H9 (cell line): ENCODE measurements at regions not wholly inside any gene's neighbourhood (a gene's known extent, or its start where the extent isn't known, plus 50 kb on each side); places are given as distances from the start of the nearest gene placed in this dataset.

ENCODE experiments used
- DNase-seq: peaks from one replicate; pipeline ENCODE4 v3.0.0-alpha.2; 2017
- H2AFZ ChIP-seq: one replicate; pipeline ENCODE4 v1.6.1; 2013; ENCODE audit warnings: mild to moderate bottlenecking, low read length, control low read depth, moderate library complexity
- H2AK5ac ChIP-seq: 2 replicates; pipeline ENCODE4 v1.6.1; 2013; ENCODE audit warnings: low read length, control low read depth, mixed read lengths; ENCODE audit not compliant: insufficient read length
- H2BK120ac ChIP-seq: one replicate; pipeline ENCODE4 v1.6.1; 2013; ENCODE audit warnings: low read depth, mild to moderate bottlenecking, low read length, control low read depth, inconsistent platforms; ENCODE audit not compliant: poor library complexity, severe bottlenecking
- H2BK12ac ChIP-seq: 2 replicates; pipeline ENCODE4 v1.6.1; 2013; ENCODE audit warnings: low read length, control low read depth, mixed read lengths, low read depth; ENCODE audit not compliant: insufficient read length
- H2BK15ac ChIP-seq: 2 replicates; pipeline ENCODE4 v1.6.1; 2013; ENCODE audit warnings: low read depth, low read length, control low read depth
- H2BK20ac ChIP-seq: one replicate; pipeline ENCODE4 v1.6.1; 2013; ENCODE audit warnings: low read depth, mild to moderate bottlenecking, low read length, control low read depth, inconsistent platforms; ENCODE audit not compliant: poor library complexity, severe bottlenecking
- H2BK5ac ChIP-seq: 2 replicates; pipeline ENCODE4 v1.6.1; 2013; ENCODE audit warnings: low read length, control low read depth, mixed read lengths; ENCODE audit not compliant: insufficient read length
- H3K14ac ChIP-seq: 2 replicates; pipeline ENCODE4 v1.6.1; 2013; ENCODE audit warnings: low read length, control low read depth; ENCODE audit not compliant: insufficient read depth
- H3K18ac ChIP-seq: 2 replicates; pipeline ENCODE4 v1.6.1; 2013; ENCODE audit warnings: low read depth, mild to moderate bottlenecking, mixed read lengths, low read length, control low read depth; ENCODE audit not compliant: insufficient read length
- H3K23ac ChIP-seq: 2 replicates; pipeline ENCODE4 v1.6.1; 2013; ENCODE audit warnings: low read length, control low read depth, mixed read lengths, low read depth; ENCODE audit not compliant: insufficient read length
- H3K23me2 ChIP-seq: 2 replicates; pipeline ENCODE4 v1.6.1; 2013; ENCODE audit warnings: low read depth, mild to moderate bottlenecking, mixed read lengths, low read length, control low read depth; ENCODE audit not compliant: insufficient read length, poor library complexity, severe bottlenecking
- H3K27ac ChIP-seq: 2 replicates; pipeline ENCODE4 v1.5.1; 2013; ENCODE audit warnings: low read length, control low read depth, mixed read lengths, low read depth; ENCODE audit not compliant: insufficient read length
- H3K27me3 ChIP-seq: 2 replicates; pipeline ENCODE4 v1.6.1; 2013; ENCODE audit warnings: low read length, control low read depth, inconsistent platforms; ENCODE audit not compliant: insufficient read depth
- H3K4ac ChIP-seq: 2 replicates; pipeline ENCODE4 v1.6.1; 2013; ENCODE audit warnings: low read depth, mild to moderate bottlenecking, control low read depth, inconsistent platforms, low read length, moderate library complexity
- H3K4me1 ChIP-seq: 2 replicates; pipeline ENCODE4 v1.6.1; 2013; ENCODE audit warnings: low read length, control low read depth, inconsistent platforms; ENCODE audit not compliant: insufficient read depth
- H3K4me2 ChIP-seq: 2 replicates; pipeline ENCODE4 v1.6.1; 2013; ENCODE audit warnings: low read length, control low read depth, mixed read lengths; ENCODE audit not compliant: insufficient read length, insufficient read depth
- H3K56ac ChIP-seq: 2 replicates; pipeline ENCODE4 v1.6.1; 2013; ENCODE audit warnings: low read depth, mild to moderate bottlenecking, mixed read lengths, low read length, control low read depth; ENCODE audit not compliant: insufficient read length
- H3K79me1 ChIP-seq: 2 replicates; pipeline ENCODE4 v1.6.1; 2013; ENCODE audit warnings: low read depth, mild to moderate bottlenecking, moderate library complexity, low read length, control low read depth, inconsistent platforms; ENCODE audit not compliant: insufficient read depth, poor library complexity, severe bottlenecking
- H3K79me2 ChIP-seq: 2 replicates; pipeline ENCODE4 v1.6.1; 2013; ENCODE audit warnings: low read length, control low read depth, inconsistent platforms; ENCODE audit not compliant: insufficient read depth
- H3K9ac ChIP-seq: 2 replicates; pipeline ENCODE4 v1.6.1; 2013; ENCODE audit warnings: low read length, control low read depth, mixed read lengths; ENCODE audit not compliant: insufficient read length; ENCODE audit errors: extremely low read depth
- H3K9me3 ChIP-seq: one replicate; pipeline ENCODE4 v1.6.1; 2013; ENCODE audit warnings: low read depth, low read length, inconsistent platforms; ENCODE audit not compliant: control insufficient read depth
- H3T11ph ChIP-seq: one replicate; pipeline ENCODE4 v1.6.1; 2013; ENCODE audit warnings: mild to moderate bottlenecking, low read length, control low read depth, inconsistent platforms
- H4K20me1 ChIP-seq: one replicate; pipeline ENCODE4 v1.6.1; 2013; ENCODE audit not compliant: control insufficient read depth, insufficient read length, insufficient read depth
- H4K5ac ChIP-seq: 2 replicates; pipeline ENCODE4 v1.6.1; 2013; ENCODE audit warnings: low read depth, mild to moderate bottlenecking, mixed read lengths, low read length, control low read depth; ENCODE audit not compliant: insufficient read length
- H4K8ac ChIP-seq: replicated peaks from 2 replicates; pipeline ENCODE4 v1.6.1; 2013; ENCODE audit warnings: low read length, control low read depth, mixed read lengths, low read depth; ENCODE audit not compliant: insufficient read length
- H4K91ac ChIP-seq: 2 replicates; pipeline ENCODE4 v1.6.1; 2013; ENCODE audit warnings: low read depth, mild to moderate bottlenecking, moderate library complexity, mixed read lengths, low read length, control low read depth; ENCODE audit not compliant: insufficient read length
- H3K27ac Mint-ChIP-seq, 3 experiments: 2 replicates in 2 of 3; 3 replicates in 1 of 3; pipeline ENCODE4 v1.8.0; 2020 to 2021; ENCODE audit warnings: mixed read lengths in 3 of 3, mild to moderate bottlenecking in 1 of 3, moderate library complexity in 1 of 3
- H3K27me3 Mint-ChIP-seq: 2 replicates; pipeline ENCODE4 v1.8.0; 2021; ENCODE audit warnings: low read depth, mild to moderate bottlenecking, moderate library complexity, mixed read lengths
- H3K36me3 Mint-ChIP-seq, 3 experiments: 2 replicates in 2 of 3; 3 replicates in 1 of 3; pipeline ENCODE4 v1.8.0; 2020 to 2021; ENCODE audit warnings: low read depth in 3 of 3, mixed read lengths in 3 of 3; ENCODE audit not compliant: insufficient read depth in 1 of 3
- H3K4me1 Mint-ChIP-seq, 2 experiments: 2 replicates each; pipeline ENCODE4 v1.8.0; 2020; ENCODE audit warnings: mixed read lengths in 2 of 2
- H3K4me3 Mint-ChIP-seq, 2 experiments: 2 replicates in 1 of 2; 3 replicates in 1 of 2; pipeline ENCODE4 v1.8.0; 2020 to 2021; ENCODE audit warnings: mild to moderate bottlenecking in 2 of 2, mixed read lengths in 2 of 2, moderate library complexity in 1 of 2
- H3K9me3 Mint-ChIP-seq, 2 experiments: 2 replicates in 1 of 2; 3 replicates in 1 of 2; pipeline ENCODE4 v1.8.0; 2020; ENCODE audit warnings: mild to moderate bottlenecking in 2 of 2, mixed read lengths in 2 of 2, moderate library complexity in 1 of 2
- CTCF ChIP-seq: fragments of 200-600 bp; sonication (generic); conservative IDR thresholded peaks from 3 replicates; pipeline ENCODE4 v1.8.0; 2021; ENCODE audit warnings: antibody characterized with exemption, mild to moderate bottlenecking
- WGBS: extraction: QIAGEN DNeasy Blood & Tissue Kit; methylation state at CpG from one replicate; pipeline ENCODE4 v1.1.7; 2013; ENCODE audit warnings: missing lambda C conversion rate, low lambda C conversion rate, mixed read lengths; ENCODE audit not compliant: insufficient read length; ENCODE audit errors: extremely low coverage; 5-methylcytosine and 5-hydroxymethylcytosine counted together

GRCh38 chrX:56120242-56120641 is 111.9 kb upstream of the KLF8 start:
- Histone ChIP-seq H4K20me1 (no peaks in the 10 kb centered on the region), H3K4me2 (no peak overlapping the region), H3K56ac (no peak overlapping the region), H3K27ac (no peak overlapping the region), H4K91ac (no peak overlapping the region), H3K9ac (no peak overlapping the region), H2BK15ac (no peak overlapping the region), H2AFZ (no peak overlapping the region), H3K79me2 (no peaks in the 10 kb centered on the region), H3K9me3 (peaks cover 15% of the 10 kb centered on the region), H3K23ac (no peak overlapping the region), H2AK5ac (no peak overlapping the region), H3K79me1 (no peaks in the 10 kb centered on the region), H4K8ac (no peak overlapping the region), H3K23me2 (no peaks in the 10 kb centered on the region), H2BK20ac (no peak overlapping the region), H3T11ph (no peak overlapping the region), H2BK12ac (no peak overlapping the region), H2BK120ac (no peak overlapping the region), H3K18ac (no peak overlapping the region), H3K4ac (no peak overlapping the region), H4K5ac (no peak overlapping the region), H3K27me3 (no peaks in the 10 kb centered on the region), H3K4me1 (no peaks in the 10 kb centered on the region), H3K14ac (no peak overlapping the region), H2BK5ac (no peak overlapping the region)
- no peak for DNase-seq
- Mint-ChIP-seq H3K27me3 (no peaks in the 10 kb centered on the region), H3K9me3 (peaks cover 46 to 61% of the 10 kb centered on the region in 2 experiments), H3K4me1 (peaks cover 0 to 7% of the 10 kb centered on the region in 2 experiments; a peak in 2 of 4 replicates), H3K27ac (no peak overlapping the region), H3K4me3 (no peak overlapping the region), H3K36me3 (0 out of 7 replicates have a peak, but pooled peaks cover 0 to 2% (median 0%) of the 10 kb centered on the region in 3 experiments)
- TF ChIP-seq CTCF = no peak
- no CpG with 5 or more reads among the region's 1 CpG for WGBS
